ENCODE measurements at regions not wholly inside any gene's neighbourhood (a gene's known extent, or its start where the extent isn't known, plus 50 kb on each side); places are given as distances from the start of the nearest gene placed in this dataset.

DNA sequence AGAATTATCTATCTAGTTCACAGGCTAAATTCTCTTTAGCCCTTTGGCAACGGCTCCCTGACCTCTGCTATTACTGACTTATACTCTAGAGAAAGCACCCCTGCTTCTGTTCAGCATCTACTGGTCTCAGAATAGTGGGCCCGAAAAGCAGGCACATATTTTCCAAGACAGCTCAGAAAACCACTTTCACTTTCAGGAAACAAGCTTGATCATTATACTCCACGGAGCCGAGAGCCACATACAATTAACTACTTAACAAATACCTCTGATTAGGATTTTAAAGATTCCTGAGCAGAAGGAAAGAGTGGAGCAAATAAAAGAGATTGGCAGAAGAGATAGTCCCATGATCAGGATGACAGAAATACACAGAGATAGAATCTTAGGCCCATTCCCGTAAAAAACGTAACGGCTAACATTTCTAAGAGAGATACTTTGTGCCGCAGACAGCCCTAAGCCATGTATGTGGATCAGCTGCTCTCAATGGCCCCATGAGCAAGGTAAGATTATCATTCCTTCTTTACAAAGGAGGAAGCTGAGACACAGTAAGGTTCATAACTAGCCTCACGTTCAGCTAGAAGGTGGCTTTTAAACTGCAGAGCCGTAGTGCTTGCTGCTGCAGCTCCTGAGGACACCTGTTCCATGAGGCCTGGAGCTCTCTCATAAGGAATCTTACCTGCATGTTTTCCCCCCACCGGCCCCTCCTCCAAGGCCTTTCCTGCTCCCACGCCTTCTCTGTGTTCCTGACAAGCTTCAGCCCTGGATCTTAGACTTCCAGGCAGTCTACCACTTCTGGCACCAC, 227.2 kb downstream of the FOXO1 start:
- TF ChIP-seq TARDBP (IDR thresholded peaks at IDR 0.05; ENCODE audit: borderline replicate concordance) (no peak), CBFB (IDR thresholded peaks at IDR 0.05; ENCODE audit: low read depth) (no peak), FOXM1 (IDR thresholded peaks at IDR 0.05; ENCODE audit: low read depth, low read length) (no peak), POLR2A (IDR thresholded peaks at IDR 0.05; ENCODE audit: low read depth, low read length) (no peak), SUPT20H (IDR thresholded peaks at IDR 0.05; ENCODE audit: borderline replicate concordance, control insufficient read depth, low read depth, low read length) (no peak), KAT2A (conservative IDR thresholded peaks at IDR 0.05; ENCODE audit: control insufficient read depth, low read depth, low read length) (no peak), STAT1 (conservative IDR thresholded peaks at IDR 0.05) (no peak), MTA2 (IDR thresholded peaks at IDR 0.05; ENCODE audit: low read depth) (no peak), POLR2AphosphoS5 (IDR thresholded peaks at IDR 0.05; ENCODE audit: low read length) (no peak)
- TF ChIP-seq, protein P1, sequence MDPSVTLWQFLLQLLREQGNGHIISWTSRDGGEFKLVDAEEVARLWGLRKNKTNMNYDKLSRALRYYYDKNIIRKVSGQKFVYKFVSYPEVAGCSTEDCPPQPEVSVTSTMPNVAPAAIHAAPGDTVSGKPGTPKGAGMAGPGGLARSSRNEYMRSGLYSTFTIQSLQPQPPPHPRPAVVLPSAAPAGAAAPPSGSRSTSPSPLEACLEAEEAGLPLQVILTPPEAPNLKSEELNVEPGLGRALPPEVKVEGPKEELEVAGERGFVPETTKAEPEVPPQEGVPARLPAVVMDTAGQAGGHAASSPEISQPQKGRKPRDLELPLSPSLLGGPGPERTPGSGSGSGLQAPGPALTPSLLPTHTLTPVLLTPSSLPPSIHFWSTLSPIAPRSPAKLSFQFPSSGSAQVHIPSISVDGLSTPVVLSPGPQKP (IDR thresholded peaks at IDR 0.05; ENCODE audit: low read depth, low read length): no peak
